SKM-1 treated with dmso at 0.1 percent for 144 hours (cell line): ENCODE measurements at regions not wholly inside any gene's neighbourhood (a gene's known extent, or its start where the extent isn't known, plus 50 kb on each side); places are given as distances from the start of the nearest gene placed in this dataset.
"Not testable (repeated sequence)": the region's sequence is repeated elsewhere in the genome, so short reads cannot be mapped to it uniquely, and the experiment has no call there.

Experiments
- DNase-seq: peaks from one replicate; lab custom pipeline; 2025; ENCODE audit not compliant: unreplicated experiment; lab: John Stamatoyannopoulos, UW

DNA sequence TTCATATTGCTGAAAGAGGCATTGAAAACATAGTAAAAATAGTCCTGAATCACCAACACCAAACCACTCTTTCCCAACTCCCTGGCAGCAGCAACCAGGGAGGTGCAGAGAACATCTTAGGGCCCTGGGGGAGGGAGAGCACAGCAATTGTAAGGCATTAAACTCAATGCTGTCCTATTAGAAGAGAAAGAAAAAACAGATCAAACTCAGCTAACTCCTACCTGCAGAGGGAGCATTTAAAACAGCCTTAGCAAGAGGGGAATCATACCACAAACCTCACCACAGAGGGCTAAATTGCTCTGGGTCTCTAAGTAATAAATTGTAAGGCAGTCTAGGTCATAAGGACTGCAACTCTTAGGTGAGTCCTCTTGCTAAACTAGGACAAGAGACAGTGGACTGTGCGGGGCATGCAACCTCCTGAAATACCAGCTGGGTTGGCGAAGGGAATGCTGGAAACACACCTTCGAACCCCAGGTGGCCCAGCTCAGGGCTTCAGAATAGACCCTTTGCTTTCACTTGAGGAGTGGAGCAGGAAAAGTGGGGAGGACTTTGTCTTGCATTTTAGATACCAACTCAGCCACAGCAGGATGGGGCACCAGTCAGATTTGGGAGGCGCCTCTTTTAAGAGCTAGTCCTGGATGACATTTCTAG, 697.1 kb upstream of the FAT3 start:
- no peak for DNase-seq

DNA sequence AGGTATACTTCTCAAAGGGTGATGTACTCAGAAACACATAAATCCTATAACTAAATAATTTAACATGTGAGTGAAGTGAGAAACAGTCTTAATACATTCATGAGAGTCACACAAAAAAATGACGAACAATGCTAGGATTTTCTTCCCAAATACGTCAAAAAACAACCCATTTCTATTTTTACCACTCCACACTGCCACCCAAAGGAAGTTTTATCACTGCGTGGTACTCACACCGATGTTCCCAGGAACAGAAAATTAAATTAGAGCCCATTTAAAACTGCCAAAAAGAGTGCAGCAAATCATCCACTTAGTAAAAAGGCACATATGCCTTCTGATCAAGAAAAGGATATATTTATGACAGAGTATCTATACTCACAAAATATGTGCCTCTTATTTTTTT, 710.9 kb upstream of the FAT3 start:
- DNase-seq = no peak

DNA sequence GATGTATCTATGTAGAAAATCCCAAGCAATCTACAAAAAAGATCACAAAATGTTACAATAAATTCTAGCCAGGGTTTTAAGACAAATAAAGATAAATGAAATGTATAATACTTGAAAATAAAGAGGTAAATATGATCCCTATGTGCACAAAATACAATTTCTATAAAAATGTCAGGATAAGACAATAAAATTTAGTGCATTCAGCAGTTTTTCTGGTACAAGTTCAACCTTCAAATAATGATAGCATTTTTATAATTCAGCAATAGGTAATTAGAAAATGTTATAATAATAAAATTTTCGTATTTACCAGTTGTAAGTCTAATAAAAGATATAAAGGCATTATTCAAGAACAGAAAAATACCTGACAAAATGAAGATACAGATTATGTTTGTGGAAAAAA, 726.8 kb upstream of the FAT3 start:
- DNase-seq = no peak

- DNase-seq = no peak
These were observed 728.8 kb upstream of the FAT3 start for GRCh38 chr11:91495837-91496236.

DNA sequence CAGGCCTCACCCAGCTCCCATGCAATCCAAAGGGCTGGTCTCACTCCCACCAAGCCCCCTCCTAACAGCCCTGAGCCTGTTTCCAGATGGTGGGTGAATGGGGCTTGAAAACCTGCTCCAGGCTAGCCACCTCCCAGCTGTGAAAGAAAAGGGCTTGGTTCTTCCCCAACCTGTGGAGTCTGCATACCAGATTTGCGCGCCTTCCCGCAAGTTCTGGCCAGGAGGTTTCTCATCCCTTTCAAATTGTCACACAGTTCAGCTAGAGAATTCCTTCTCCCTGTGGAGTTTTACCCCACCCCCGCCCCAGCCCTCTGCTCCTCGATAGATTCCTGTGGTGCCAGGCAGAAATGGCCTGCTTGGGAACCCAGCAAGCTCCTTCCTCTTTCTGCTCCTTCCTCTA, 734.6 kb upstream of the FAT3 start:
- DNase-seq = no peak

DNA sequence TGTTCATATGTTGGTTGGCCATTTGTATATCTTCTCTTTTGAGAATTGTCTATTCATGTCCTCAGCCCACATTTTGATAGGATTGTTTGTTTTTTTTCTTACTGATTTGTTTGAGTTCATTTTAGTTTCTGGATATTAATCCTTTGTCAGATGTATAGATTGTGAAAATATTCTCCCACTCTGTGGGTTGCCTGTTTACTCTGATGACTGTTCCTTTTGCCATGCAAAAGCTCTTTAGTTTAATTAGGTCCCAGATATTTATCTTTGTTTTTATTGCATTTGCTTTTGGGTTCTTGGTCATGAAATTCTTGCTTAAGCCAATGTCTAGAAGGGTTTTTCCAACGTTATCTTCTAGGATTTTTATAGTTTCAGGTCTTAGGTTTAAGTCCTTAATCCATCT, 740.7 kb upstream of the FAT3 start:
- DNase-seq = not testable (repeated sequence)

GRCh38 chr11:91481875-91482274, 742.7 kb upstream of the FAT3 start:
- DNase-seq = not testable (repeated sequence)

GRCh38 chr11:91470656-91471055, 754.0 kb upstream of the FAT3 start:
- no peak for DNase-seq

- no peak for DNase-seq
These were observed 764.8 kb upstream of the FAT3 start for GRCh38 chr11:91459840-91460239.

DNA sequence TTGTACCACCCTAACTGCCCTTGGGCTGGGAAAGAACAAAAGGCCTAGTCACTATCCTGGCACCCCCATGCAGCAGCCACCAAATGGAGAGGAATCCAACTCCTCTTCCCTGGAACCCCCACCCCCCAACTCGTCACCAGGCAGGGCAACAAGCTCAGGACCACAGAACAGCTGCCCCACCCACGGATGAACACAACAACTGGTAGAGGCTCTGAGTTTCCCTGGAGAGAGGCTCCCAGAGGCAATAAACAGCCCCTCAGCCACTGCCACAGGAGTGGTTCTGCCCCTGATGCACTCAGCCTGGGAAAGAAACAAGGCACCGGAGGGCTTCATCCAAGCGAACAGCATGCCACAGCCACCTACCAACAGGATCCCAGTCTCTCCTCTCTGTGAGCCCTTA, 778.4 kb upstream of the FAT3 start:
- DNase-seq = no peak

GRCh38 chr11:91435694-91436395, 788.8 kb upstream of the FAT3 start:
- no peak for DNase-seq

DNA sequence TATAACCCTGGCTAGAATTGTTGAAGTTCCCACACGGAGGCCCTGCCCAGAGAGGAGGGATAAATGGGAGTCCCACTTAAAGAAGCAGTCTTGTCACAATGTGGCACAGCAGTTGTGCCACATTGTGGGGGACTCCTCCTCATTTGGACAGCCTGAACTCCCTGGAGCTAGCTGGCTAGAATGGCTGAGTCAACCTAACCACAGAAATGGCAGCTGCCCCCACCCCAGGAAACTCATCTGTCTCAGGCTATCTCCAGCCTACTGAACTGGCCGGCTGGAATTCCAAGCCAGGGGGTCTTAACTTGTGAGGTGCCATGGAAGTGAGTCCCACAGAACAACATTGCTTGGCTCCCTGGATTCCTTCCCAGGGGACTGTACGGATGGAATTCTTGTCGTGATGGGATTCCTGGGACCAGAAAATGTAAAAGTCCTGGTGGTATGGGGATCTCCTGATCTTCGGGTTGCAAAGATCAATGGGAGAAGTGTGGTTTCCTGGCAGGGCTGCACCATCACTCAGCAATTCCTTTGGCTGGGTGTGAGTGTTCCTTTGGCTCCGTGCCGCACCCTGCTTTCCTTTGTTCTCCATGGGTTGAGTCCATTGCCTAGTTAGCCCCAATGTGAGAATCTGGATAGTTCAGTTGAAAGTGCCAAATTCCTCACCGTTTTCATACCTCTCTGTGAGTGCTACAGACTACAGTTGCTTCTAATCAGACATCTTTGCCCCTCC, 791.2 kb upstream of the FAT3 start:
- no peak for DNase-seq

DNA sequence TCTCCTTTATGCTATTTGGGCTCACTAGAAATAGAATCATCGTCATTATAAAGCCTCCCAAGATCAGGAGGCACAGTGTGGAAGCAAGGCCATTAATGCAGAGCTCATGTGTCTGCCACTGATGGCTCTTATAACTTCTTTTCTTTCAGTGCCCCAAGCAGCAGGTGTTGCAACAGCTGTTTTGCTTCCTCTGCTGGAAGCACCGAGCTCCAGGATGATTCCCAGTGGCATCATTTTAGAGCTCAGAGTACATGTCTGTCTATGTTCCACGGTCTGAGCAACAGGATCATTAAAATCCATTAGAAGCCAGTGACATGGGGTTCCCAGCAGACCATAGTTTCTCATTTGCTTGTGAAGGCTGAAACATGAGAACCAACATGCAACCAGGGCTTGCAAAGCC, 803.0 kb upstream of the FAT3 start:
- no peak for DNase-seq

- no peak for DNase-seq
These were observed 816.8 kb upstream of the FAT3 start for GRCh38 chr11:91407842-91408241.

- no peak for DNase-seq
These were observed 818.6 kb upstream of the FAT3 start for GRCh38 chr11:91406009-91406408.

DNA sequence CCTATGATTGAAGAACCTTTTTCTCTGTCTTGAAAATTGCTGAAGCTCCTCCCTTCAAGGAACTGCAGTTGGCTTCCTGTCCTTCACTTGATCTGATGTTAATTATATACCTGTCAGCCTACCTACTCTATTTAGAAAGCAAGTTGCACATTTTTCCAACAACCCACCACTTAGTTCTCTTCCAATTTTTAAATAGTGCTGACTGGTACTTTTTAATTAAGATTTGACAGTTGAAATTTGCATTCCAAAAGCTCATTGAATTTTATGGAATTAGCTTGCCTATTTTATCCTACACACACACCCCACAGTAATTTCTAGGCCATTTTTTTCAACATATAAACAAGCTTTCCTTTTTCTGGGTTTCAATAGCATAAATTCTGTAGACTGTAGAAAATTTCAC, 820.3 kb upstream of the FAT3 start:
- no peak for DNase-seq

GRCh38 chr11:91397134-91397468, 827.5 kb upstream of the FAT3 start:
- DNase-seq = no peak

- no peak for DNase-seq
These were observed 828.1 kb upstream of the FAT3 start for GRCh38 chr11:91396236-91397133.

GRCh38 chr11:91394727-91395414, 829.7 kb upstream of the FAT3 start:
- no peak for DNase-seq

DNA sequence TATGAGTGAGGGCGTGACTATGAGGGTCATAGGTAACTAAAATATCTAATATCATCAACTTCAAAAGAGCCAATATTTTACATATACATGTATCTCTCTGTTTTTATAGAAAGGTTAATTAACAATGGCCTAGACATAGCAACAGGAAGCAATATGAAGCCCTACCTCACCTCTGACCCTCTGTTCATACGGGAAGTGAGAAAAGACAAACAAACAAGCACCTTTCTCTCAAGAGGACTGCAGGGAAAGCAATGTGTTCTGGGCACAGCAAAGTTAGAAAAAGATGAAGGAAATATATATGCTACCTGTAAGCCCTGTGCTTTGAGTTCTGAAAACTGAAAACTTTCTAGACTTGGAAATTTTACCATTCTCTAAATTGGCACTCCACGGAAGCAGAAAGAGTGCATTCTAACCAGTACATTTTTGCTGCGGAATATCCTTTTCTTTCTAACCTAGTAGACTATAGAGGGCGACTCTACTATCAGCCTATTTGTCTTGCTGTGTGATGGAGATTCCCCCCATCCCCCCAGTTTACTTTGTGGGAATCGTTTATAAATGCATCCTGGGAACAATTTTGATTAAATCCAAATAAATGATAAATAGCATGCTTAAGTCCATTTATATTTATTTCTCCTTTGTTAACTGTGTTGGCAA, 830.4 kb upstream of the FAT3 start:
- DNase-seq = no peak
